GM23338 (cell line): ENCODE measurements at regions not wholly inside any gene's neighbourhood (a gene's known extent, or its start where the extent isn't known, plus 50 kb on each side); places are given as distances from the start of the nearest gene placed in this dataset.

Experiments used
- ATAC-seq: fragments of 200-7000 bp; cut with Tn5 transposase; 3 replicates; pipeline ENCODE4 v1.9.1; 2020
- DNase-seq: peaks from one replicate; pipeline ENCODE4 v3.0.0-alpha.2; 2015; ENCODE audit warnings: low spot score
- H2AFZ ChIP-seq: fragments of 200-600 bp; sonication (generic); 2 replicates; pipeline ENCODE4 v1.8.0; 2016; ENCODE audit warnings: antibody characterized with exemption, mild to moderate bottlenecking, moderate library complexity
- H3F3A ChIP-seq: fragments of 200-600 bp; sonication (generic); replicated peaks from 2 replicates; pipeline ENCODE4 v1.8.0; 2017; ENCODE audit warnings: antibody characterized with exemption, mixed run types, low read depth
- H3K27ac ChIP-seq: fragments of 200-600 bp; sonication (generic); 2 replicates; pipeline ENCODE4 v1.6.1; 2016; ENCODE audit warnings: low read depth
- H3K27me3 ChIP-seq: fragments of 200-600 bp; sonication (generic); 2 replicates; pipeline ENCODE4 v1.8.0; 2016; ENCODE audit warnings: mild to moderate bottlenecking, mixed run types, moderate library complexity; ENCODE audit not compliant: insufficient read depth
- H3K36me3 ChIP-seq: fragments of 200-600 bp; sonication (generic); 2 replicates; pipeline ENCODE4 v1.8.0; 2016; ENCODE audit warnings: mild to moderate bottlenecking; ENCODE audit not compliant: insufficient read depth
- H3K4me1 ChIP-seq: fragments of 200-600 bp; sonication (generic); 2 replicates; pipeline ENCODE4 v1.8.0; 2016; ENCODE audit warnings: mild to moderate bottlenecking, moderate library complexity; ENCODE audit not compliant: insufficient read depth
- H3K4me2 ChIP-seq: fragments of 200-600 bp; sonication (generic); 2 replicates; pipeline ENCODE4 v1.7.1; 2017; ENCODE audit warnings: mixed run types
- H3K4me3 ChIP-seq: fragments of 200-600 bp; sonication (generic); 2 replicates; pipeline ENCODE4 v1.6.1; 2016; ENCODE audit warnings: mixed run types
- H3K79me2 ChIP-seq: fragments of 200-600 bp; sonication (generic); replicated peaks from 2 replicates; pipeline ENCODE4 v1.8.0; 2017; ENCODE audit warnings: mild to moderate bottlenecking; ENCODE audit not compliant: insufficient read depth
- H3K9me2 ChIP-seq: fragments of 200-600 bp; sonication (generic); 2 replicates; pipeline ENCODE4 v1.8.0; 2017; ENCODE audit not compliant: insufficient read depth
- H4K20me1 ChIP-seq: fragments of 200-600 bp; sonication (generic); replicated peaks from 2 replicates; pipeline ENCODE4 v1.8.0; 2017; ENCODE audit warnings: mild to moderate bottlenecking; ENCODE audit not compliant: insufficient read depth
- H3K27ac Mint-ChIP-seq: 2 replicates; pipeline ENCODE4 v1.8.0; 2020; ENCODE audit warnings: inconsistent platforms, mild to moderate bottlenecking, moderate library complexity, mixed read lengths
- H3K27me3 Mint-ChIP-seq: 3 replicates; pipeline ENCODE4 v1.8.0; 2022; ENCODE audit warnings: low read depth, mild to moderate bottlenecking, moderate library complexity, mixed read lengths, inconsistent platforms; ENCODE audit not compliant: insufficient read depth, poor library complexity
- H3K36me3 Mint-ChIP-seq: 3 replicates; pipeline ENCODE4 v1.8.0; 2021; ENCODE audit warnings: low read depth, mild to moderate bottlenecking, inconsistent platforms, moderate library complexity, mixed read lengths
- H3K4me1 Mint-ChIP-seq: 3 replicates; pipeline ENCODE4 v1.8.0; 2020; ENCODE audit warnings: mild to moderate bottlenecking, inconsistent platforms, mixed read lengths
- H3K4me3 Mint-ChIP-seq: 3 replicates; pipeline ENCODE4 v1.8.0; 2021; ENCODE audit warnings: moderate library complexity, mild to moderate bottlenecking, inconsistent platforms, mixed read lengths
- H3K9me3 Mint-ChIP-seq: 3 replicates; pipeline ENCODE4 v1.8.0; 2020; ENCODE audit warnings: moderate library complexity, mild to moderate bottlenecking, inconsistent platforms, mixed read lengths
- CREB1 ChIP-seq: fragments of 250-450 bp; sonication (Bioruptor Pico); IDR thresholded peaks from 2 replicates; pipeline ENCODE4 v1.5.0; 2020; ENCODE audit warnings: low read depth, mild to moderate bottlenecking, moderate library complexity
- CTCF ChIP-seq, 2 experiments: fragments of 200-600 bp in 1 of 2; sonication (generic) in 1 of 2; conservative IDR thresholded peaks; 2 replicates each; pipeline versions ENCODE4 v1.5.1 to v1.6.1; 2016 to 2017; ENCODE audit warnings: antibody characterized with exemption in 2 of 2, low read depth in 2 of 2, mild to moderate bottlenecking in 2 of 2, moderate library complexity in 1 of 2
- EZH2 ChIP-seq: fragments of 200-600 bp; sonication (generic); IDR thresholded peaks from one replicate; pipeline ENCODE4 v1.8.0; 2017; ENCODE audit warnings: antibody characterized with exemption, mild to moderate bottlenecking, low read depth; ENCODE audit not compliant: unreplicated experiment
- EZH2phosphoT487 ChIP-seq: fragments of 200-600 bp; sonication (generic); IDR thresholded peaks from one replicate; pipeline ENCODE4 v1.8.1; 2018; ENCODE audit warnings: antibody characterized with exemption; ENCODE audit not compliant: unreplicated experiment
- JUNB ChIP-seq: IDR thresholded peaks from one replicate; pipeline ENCODE4 v1.6.1; 2016; ENCODE audit warnings: antibody characterized with exemption; ENCODE audit not compliant: unreplicated experiment
- NANOG ChIP-seq: IDR thresholded peaks from 2 replicates; pipeline ENCODE4 v1.6.1; 2016; ENCODE audit warnings: antibody characterized with exemption, borderline replicate concordance
- POLR2AphosphoS5 ChIP-seq: IDR thresholded peaks from 2 replicates; pipeline ENCODE4 v1.6.1; 2016; ENCODE audit warnings: antibody characterized with exemption, low read depth
- REST ChIP-seq: IDR thresholded peaks from one replicate; pipeline ENCODE4 v1.6.1; 2018; ENCODE audit warnings: antibody characterized with exemption; ENCODE audit not compliant: unreplicated experiment
- STAT1 ChIP-seq: IDR thresholded peaks from one replicate; pipeline ENCODE4 v1.6.1; 2016; ENCODE audit warnings: antibody characterized with exemption; ENCODE audit not compliant: unreplicated experiment
- ZNF114 ChIP-seq: fragments of 250-450 bp; sonication (Bioruptor Pico); IDR thresholded peaks from 2 replicates; pipeline ENCODE4 v1.5.0; 2020; ENCODE audit warnings: mild to moderate bottlenecking, moderate library complexity
- ZNF331 ChIP-seq: fragments of 250-450 bp; sonication (Bioruptor Pico); IDR thresholded peaks from 2 replicates; pipeline ENCODE4 v1.5.0; 2020; ENCODE audit warnings: low read depth, mild to moderate bottlenecking, moderate library complexity
- ZNF462 ChIP-seq: fragments of 250-450 bp; sonication (Bioruptor Pico); IDR thresholded peaks from 2 replicates; pipeline ENCODE4 v1.5.0; 2020; ENCODE audit warnings: mild to moderate bottlenecking, moderate library complexity
- TF ChIP-seq, protein P1 (sequence below): IDR thresholded peaks from 2 replicates; pipeline ENCODE4 v1.6.1; 2016; ENCODE audit warnings: antibody characterized with exemption

DNA sequence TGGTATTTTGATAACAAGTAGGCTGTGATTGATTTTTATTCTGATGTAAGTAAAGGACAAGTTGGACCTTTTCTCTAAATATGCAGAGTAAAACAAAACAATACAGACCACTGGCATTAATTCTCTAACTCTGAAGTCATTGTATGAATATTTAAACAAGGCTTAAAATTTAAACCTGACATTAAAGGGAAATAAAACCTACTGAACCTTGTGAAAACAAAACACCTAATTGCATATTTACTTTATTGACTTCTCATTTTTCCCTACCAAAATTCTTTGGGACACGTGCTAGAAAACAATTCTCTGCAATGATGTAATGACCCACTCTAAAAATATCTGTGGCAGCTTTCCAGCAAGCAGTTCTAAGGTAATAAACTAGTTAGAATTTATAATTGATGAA lies 369.7 kb upstream of the TRAM1L1 start (continued):
- TF ChIP-seq ZNF462 (CRISPR knock-in tag) (no peak), ZNF331 (CRISPR knock-in tag) (no peak)

- Histone ChIP-seq H3K9me2 (no peaks in the 10 kb centered on the region), H3K27ac (no peak overlapping the region), H3F3A (no peaks in the 10 kb centered on the region), H3K36me3 (no peaks in the 10 kb centered on the region), H4K20me1 (no peaks in the 10 kb centered on the region), H3K4me3 (no peak overlapping the region), H3K4me1 (no peaks in the 10 kb centered on the region; the same call in 1 of the 2 replicates), H3K4me2 (no peak overlapping the region), H2AFZ (0 out of 2 replicates have a peak overlapping the region, but pooled peaks have one; percentile 35), H3K27me3 (no peaks in the 10 kb centered on the region), H3K79me2 (no peaks in the 10 kb centered on the region)
- Mint-ChIP-seq H3K4me1 (peaks cover 11% of the 10 kb centered on the region; the same call in 2 of the 3 replicates), H3K9me3 (no peaks in the 10 kb centered on the region; the same call in 2 of the 3 replicates), H3K27ac (no peak overlapping the region), H3K36me3 (no peaks in the 10 kb centered on the region), H3K27me3 (no peaks in the 10 kb centered on the region), H3K4me3 (no peak overlapping the region)
- DNase-seq = peak; percentile 14
- ATAC-seq = no peak
- TF ChIP-seq NANOG (no peak), REST (no peak), EZH2phosphoT487 (no peak), POLR2AphosphoS5 (no peak), ZNF331 (CRISPR knock-in tag) (no peak), ZNF114 (CRISPR knock-in tag) (no peak), EZH2 (no peak), JUNB (no peak), CTCF (conservative IDR thresholded peaks at IDR 0.05; ENCODE audit: low read depth in 2 of 2) (no peak), STAT1 (no peak), CREB1 (CRISPR knock-in tag) (no peak)
- TF ChIP-seq, protein P1, sequence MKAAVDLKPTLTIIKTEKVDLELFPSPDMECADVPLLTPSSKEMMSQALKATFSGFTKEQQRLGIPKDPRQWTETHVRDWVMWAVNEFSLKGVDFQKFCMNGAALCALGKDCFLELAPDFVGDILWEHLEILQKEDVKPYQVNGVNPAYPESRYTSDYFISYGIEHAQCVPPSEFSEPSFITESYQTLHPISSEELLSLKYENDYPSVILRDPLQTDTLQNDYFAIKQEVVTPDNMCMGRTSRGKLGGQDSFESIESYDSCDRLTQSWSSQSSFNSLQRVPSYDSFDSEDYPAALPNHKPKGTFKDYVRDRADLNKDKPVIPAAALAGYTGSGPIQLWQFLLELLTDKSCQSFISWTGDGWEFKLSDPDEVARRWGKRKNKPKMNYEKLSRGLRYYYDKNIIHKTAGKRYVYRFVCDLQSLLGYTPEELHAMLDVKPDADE = no peak
Observed at GRCh38 chr4:117466388-117466787, 381.0 kb upstream of the TRAM1L1 start.
